Fibroblast of the conjunctiva (primary cell): ENCODE measurements at regions not wholly inside any gene's neighbourhood (a gene's known extent, or its start where the extent isn't known, plus 50 kb on each side); places are given as distances from the start of the nearest gene placed in this dataset.

Experiments
- DNase-seq: peaks from one replicate; pipeline ENCODE4 v3.0.0-alpha.2; 2010; ENCODE audit warnings: low read depth

DNA sequence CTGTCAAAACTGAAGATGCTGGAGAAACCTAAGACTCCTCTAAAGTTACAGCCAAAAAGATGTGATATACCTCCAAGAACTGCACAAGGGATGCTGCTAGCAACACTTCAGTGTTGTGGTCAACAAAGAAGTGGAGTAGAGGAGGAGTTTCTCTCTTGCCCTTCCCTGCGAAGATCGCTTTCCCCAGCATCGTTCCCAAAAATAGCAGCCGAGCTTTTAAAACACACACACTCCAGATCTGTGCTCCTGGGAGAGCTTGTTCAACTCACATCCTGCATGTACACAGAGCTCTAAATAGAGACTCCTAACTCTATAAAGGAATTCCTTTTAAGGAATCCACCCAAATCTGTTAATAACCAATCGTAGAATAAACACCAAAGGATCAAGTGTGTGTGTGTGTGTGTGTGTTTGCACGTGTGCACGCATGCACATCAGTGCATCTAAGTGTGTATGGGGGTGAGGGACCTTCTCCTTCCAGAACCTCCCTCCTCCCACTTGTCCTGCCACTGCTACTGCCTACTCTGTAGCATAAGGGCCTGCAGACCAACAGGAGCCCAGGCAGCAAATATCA lies 58.5 kb downstream of the PSMG1 start:
- DNase-seq, result no peak

- no peak for DNase-seq
Measured at GRCh38 chr21:39123375-39123774, 59.9 kb downstream of the PSMG1 start.

- DNase-seq, result no peak
Measured at GRCh38 chr21:39121600-39122355, 61.5 kb downstream of the PSMG1 start.

GRCh38 chr21:39120876-39121599 lies 62.2 kb downstream of the PSMG1 start:
- no peak for DNase-seq

- DNase-seq, result no peak
Measured at GRCh38 chr21:39119891-39120290, 63.4 kb downstream of the PSMG1 start.

GRCh38 chr21:39118604-39119215 lies 64.5 kb downstream of the PSMG1 start:
- no peak for DNase-seq

DNA sequence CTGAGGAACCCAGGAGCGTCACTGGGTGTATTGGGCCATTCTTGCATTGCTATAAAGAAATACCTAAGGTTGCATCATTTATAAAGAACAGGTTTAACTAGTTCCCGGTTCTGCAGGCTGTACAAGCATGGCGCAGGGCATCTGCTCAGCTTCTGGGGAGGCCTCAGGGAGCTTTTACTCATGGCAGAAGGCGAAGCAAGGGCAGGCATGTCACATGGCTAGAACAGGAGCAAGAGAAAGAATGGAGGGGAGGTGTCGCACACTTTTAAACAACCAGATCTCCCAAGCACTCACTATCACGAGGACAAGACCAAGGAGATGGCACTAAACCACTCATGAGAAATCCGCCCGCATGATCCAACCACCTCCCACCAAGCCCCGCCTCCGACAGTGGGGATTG lies 65.2 kb downstream of the PSMG1 start:
- no peak for DNase-seq

- no peak for DNase-seq
Measured at GRCh38 chr21:39117440-39117970, 65.7 kb downstream of the PSMG1 start.

- no peak for DNase-seq
Measured at GRCh38 chr21:39116761-39117439, 66.4 kb downstream of the PSMG1 start.

DNA sequence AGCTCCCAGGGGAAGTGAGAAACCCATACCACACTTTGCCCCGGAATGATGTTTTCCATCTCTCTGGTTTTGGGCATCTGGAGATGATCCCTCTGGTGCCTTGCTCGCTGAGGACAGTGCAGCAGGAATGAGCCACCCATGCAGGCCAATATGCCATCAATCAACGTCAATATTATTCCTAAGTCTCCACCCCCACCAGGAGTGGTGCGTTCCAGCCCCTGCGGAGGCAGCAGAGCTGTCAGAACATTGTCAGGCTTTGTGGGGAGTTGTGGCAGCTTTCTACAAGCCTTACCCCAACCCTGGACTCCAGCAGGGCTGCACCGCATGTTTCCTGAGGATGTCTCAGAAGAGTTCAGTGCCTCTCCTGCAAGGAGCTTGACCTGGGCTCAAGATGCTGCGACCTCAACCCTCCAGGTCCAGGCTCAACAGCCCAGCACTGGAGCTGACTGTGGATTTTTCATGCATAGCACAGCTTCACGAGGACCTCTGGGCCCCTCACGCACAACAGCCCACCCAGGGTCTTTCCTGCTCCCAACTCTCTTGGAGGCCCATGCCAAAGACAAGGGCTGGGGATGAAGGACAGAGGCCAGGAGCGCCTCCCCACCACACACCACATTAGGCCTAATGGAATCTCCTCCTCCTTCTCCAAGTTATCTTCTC lies 67.5 kb downstream of the PSMG1 start:
- no peak for DNase-seq

DNA sequence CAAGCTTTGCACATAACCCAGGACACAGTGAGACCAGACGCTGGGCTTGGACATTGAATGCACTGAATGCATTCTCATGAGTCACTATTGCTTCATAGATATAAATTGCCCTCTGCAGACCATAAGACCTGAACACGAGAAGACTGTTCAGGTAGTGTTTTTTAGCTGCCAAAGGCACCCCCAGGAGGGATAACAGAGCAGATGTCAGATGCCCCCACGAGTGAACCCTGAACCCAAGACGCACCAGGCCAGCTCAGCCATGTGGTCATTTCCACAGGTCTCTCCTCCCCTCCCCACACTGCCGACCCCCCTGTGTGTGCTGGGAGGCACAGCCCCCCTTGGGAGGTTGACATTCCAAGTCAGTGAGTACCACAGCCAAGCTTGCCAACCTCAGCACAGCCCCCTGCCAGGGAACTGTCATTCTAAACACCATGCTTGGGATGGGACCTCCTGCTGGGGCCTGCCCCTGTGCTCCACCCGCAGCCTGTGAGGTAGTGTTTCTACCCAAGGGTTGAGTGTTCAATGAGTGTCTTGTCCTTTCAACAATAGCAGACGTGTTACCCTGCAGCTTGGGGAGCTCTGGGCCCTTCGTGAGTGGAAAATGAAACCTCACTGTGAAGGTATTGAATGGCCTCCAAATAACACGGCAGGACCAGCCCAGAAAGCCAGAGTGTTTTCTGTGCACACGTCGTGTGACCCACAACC lies 68.2 kb downstream of the PSMG1 start:
- peak; percentile 20 for DNase-seq

GRCh38 chr21:39111931-39112550 lies 71.2 kb downstream of the PSMG1 start:
- peak; percentile 43 for DNase-seq

DNA sequence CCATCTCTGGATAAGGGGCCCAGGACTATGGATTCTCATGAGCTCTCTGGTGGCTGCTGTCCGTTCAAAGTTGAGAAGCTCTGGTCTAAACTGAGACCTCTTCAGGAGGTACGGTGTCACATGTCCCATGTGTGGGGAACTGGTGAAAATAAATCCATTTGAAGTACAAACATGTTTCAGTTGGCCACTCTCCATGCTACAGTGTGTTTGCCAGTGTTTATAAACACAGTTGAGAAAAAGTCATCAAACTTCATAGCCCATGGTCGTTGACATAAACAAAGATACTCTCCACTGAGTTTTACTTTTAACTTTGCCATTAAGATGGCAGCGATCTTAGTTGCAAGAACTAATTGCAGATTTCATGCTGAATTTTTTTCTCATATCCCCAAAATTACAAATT lies 72.8 kb downstream of the PSMG1 start:
- no peak for DNase-seq

DNA sequence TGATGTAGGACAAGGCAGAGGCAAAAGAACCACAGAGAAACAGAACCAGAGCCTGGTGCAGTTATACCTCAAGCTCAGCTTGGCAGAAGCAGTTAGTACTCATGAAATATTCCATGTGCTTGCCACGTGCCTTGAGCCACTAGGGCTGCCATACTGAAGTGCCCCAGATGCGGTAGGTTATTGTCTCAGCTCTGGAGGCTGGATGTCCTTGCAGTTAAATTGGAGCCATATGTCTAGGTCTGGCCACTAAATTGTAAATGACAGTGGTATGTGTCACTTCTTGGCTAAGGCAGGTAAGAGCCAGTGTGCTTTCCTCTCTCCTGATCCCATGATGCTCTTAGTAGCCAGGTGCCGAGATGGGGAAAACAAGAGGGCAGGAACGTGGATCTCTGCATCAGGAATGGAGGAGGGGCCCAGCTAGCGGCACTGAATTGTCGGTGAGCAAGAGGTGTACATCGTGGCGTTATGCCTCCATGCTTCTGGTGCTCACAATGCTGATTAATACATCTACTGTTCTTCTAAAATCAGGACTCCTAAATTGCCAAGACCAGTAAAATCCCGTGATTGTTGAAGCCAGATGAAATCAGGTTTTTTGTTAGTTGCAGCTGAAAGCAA lies 73.5 kb downstream of the PSMG1 start:
- no peak for DNase-seq

DNA sequence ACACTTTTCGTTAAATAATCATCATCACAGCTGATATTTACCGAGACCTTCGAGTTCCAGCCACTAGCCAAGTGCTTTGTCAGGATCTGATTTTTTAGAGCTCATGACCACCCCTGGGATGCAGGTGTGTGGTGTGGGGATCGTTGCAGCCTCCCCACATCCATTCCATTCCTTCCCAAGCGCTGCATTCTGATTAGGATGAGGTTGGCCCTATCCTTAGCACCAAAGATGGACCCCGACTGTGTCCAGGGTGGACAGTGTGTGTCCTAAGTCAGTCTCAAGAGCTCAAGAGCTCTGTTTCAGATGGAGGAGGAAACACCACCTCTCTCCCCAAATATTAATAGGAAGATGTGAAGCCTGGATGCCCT lies 74.1 kb downstream of the PSMG1 start:
- DNase-seq, result no peak

DNA sequence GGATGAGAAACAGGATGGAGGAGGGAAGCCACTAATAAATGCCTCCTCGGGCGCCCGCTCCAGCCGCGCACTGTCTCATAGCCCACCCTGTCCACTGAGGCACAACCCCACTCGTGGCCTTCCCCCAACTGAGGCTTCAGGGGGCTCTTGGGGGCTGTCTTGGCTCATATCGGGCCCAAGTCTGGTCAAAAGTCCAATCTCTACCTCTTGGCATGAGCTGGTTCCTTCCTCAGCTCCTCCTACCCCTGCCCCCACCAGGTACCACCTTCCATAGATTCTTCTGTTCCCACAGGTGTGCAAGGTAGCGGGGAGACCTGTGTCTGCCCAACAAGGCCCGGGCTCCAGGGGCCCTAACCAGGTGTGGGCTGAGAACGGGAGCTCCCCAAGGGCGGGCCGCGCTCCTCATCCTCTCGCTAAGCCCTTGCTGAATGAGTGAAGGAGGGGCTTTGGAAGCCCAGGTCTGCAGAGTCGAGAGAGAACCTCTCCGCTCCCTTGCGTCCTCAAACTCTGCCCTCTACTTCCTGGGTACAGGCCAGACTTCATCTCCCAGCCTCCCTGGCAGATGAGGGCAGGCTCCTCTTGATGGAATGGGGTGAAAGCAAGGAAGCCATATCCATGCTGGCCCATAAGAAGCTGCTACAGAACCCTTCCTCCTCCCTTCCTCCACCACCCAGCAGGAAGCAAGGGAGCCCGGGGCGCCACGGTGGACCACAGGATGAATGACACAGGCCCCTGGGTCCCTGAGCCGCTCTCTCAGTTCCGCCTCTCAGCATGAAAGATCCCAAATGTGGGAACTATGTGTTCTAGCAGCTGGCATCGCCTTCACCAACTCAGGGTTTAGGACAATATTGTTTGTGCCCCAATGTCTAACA lies 74.7 kb downstream of the PSMG1 start:
- DNase-seq, result no peak

DNA sequence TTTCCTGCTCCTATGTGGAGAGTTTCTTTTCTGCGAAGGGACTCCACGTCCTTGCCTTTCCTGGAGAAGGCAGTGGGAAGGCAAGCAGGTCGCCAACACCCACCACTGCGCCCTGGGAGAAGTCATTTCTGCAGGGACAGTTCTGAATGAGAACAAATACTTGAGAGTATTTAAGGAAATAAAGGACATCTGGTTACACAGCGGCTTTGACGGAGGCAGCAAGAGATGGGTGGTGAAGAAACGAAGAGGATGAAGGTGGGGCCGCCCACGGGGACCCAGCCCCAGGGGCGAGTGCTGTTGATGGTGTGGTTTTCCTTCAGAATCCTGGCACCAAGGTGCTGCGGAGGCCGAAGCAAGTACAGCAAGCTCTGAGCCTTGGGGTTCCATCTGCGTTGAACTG lies 75.5 kb downstream of the PSMG1 start:
- DNase-seq, result no peak

DNA sequence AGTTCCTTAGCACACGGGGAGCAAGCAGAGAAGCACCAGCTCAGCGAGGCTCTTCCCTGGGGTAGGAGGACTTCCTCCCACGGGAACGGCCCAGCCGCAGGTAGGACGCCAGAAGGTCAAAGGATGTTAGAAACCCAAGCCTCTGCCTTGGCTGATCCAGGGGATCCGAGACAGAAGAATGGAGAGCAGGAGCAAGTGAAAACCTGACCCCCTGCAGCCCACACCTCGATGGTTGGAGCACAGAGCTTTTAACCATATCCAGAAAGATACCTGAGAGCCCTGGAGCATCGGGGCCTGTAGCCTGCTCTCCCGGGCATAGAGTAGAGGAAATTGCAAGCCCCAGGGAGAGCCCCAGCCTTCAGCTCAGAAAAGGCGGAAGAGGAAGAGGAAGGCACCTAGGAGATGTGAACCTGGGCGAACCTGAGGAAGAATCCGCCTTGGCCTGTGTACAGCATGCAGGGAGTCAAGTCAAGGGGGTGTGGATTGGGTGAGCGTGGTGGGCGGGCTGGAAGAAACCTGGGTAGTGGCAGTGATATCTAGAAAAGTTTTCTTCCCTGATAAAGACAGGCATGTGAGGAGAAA lies 76.3 kb downstream of the PSMG1 start:
- no peak for DNase-seq

DNA sequence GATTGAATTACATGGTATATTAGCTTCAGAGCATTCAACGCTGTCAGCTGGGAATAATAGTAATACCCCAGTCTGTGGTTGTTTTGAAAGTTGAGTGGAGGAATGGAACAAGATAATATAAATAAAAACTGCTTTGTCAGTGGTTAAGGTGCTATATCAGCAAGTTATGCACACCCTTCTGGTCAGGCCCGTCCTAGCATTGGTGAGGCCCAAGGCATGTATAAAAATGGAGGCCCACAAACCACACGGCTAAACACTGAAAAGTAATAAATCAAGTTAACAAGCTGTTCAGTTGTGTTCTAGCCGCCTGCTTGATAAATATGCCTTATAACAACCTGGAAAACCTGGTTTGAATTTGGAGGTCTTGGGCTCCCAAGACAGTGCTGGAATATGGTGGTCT lies 77.4 kb downstream of the PSMG1 start:
- DNase-seq, result no peak
